A673 (cell line): ENCODE measurements at regions not wholly inside any gene's neighbourhood (a gene's known extent, or its start where the extent isn't known, plus 50 kb on each side); places are given as distances from the start of the nearest gene placed in this dataset.

Experiments
- BruUV-seq: library from RNA; stranded (reverse); fragments of 400-500 nt; replicated peaks from 2 replicates; lab custom pipeline; 2021; lab: Mats Ljungman, UMichigan
- CTCF ChIA-PET: fragments of 300-600 bp; sonication (Branson Sonifier 250); formaldehyde crosslinking; loops from one replicate; lab custom pipeline; 2022; ENCODE audit warnings: antibody characterized with exemption; lab: Charles Lee
- POLR2A ChIA-PET: fragments of 300-600 bp; sonication (Branson Sonifier 250); formaldehyde crosslinking; loops from one replicate; lab custom pipeline; 2022; ENCODE audit warnings: antibody characterized with exemption; ENCODE audit not compliant: low non-redundant PET; lab: Charles Lee
- DNase-seq: peaks from one replicate; pipeline ENCODE4 v3.0.0-alpha.2; 2015; ENCODE audit warnings: low spot score
- H3K27ac ChIP-seq: fragments of 200-600 bp; sonication (generic); 2 replicates; pipeline ENCODE4 v1.5.1; 2016; ENCODE audit warnings: mixed run types, low read depth, mild to moderate bottlenecking, mixed read lengths, antibody characterized with exemption, low read length; ENCODE audit not compliant: poor library complexity, severe bottlenecking
- H3K27me3 ChIP-seq: fragments of 200-600 bp; sonication (generic); replicated peaks from 2 replicates; pipeline ENCODE4 v1.6.1; 2017; ENCODE audit warnings: mixed run types, low read depth, mild to moderate bottlenecking, mixed read lengths, antibody characterized with exemption, low read length; ENCODE audit not compliant: insufficient read depth, poor library complexity
- H3K36me3 ChIP-seq: fragments of 200-600 bp; sonication (generic); 2 replicates; pipeline ENCODE4 v1.6.1; 2016; ENCODE audit warnings: mixed run types, mild to moderate bottlenecking, mixed read lengths, antibody characterized with exemption, low read length; ENCODE audit not compliant: insufficient read depth, poor library complexity, severe bottlenecking
- H3K4me1 ChIP-seq: fragments of 200-600 bp; sonication (generic); 2 replicates; pipeline ENCODE4 v1.6.1; 2017; ENCODE audit warnings: mixed run types, mild to moderate bottlenecking, mixed read lengths, antibody characterized with exemption, low read length; ENCODE audit not compliant: insufficient read depth, poor library complexity, severe bottlenecking
- H3K4me3 ChIP-seq: fragments of 200-600 bp; sonication (generic); 2 replicates; pipeline ENCODE4 v1.5.1; 2016; ENCODE audit warnings: low read depth, mixed run types, mild to moderate bottlenecking, mixed read lengths, low read length; ENCODE audit not compliant: poor library complexity, severe bottlenecking
- H3K9me3 ChIP-seq: fragments of 200-600 bp; sonication (generic); 2 replicates; pipeline ENCODE4 v1.6.1; 2016; ENCODE audit warnings: mixed run types, low read depth, mild to moderate bottlenecking, mixed read lengths, antibody characterized with exemption, low read length; ENCODE audit not compliant: poor library complexity, severe bottlenecking
- CTCF ChIP-seq: fragments of 300-800, 200-600 bp; sonication (generic); conservative IDR thresholded peaks from 2 replicates; pipeline ENCODE4 v1.5.1; 2017; ENCODE audit warnings: low read depth, mild to moderate bottlenecking, antibody characterized with exemption, low read length, moderate library complexity, mixed read lengths
- EZH2 ChIP-seq: fragments of 200-600 bp; sonication (generic); IDR thresholded peaks from 2 replicates; pipeline ENCODE4 v1.6.1; 2017; ENCODE audit warnings: borderline replicate concordance, low read depth, mild to moderate bottlenecking, mixed read lengths, antibody characterized with exemption, low read length; ENCODE audit not compliant: poor library complexity, severe bottlenecking
- intact Hi-C: fragments of 100-400 bp; cut with micrococcal nuclease; formaldehyde crosslinking; loops from one replicate; pipeline ENCODE4 v1.10.0; 2022; ENCODE audit not compliant: unreplicated experiment

GRCh38 chr3:158908187-158908734 lies 106.4 kb downstream of the MFSD1 start:
- CTCF ChIA-PET, result no interaction called here

GRCh38 chr3:158909870-158910269 lies 108.0 kb downstream of the MFSD1 start:
- Histone ChIP-seq H3K27me3 (peaks cover under 1% of the 10 kb centered on the region), H3K4me3 (no peak overlapping the region), H3K27ac (no peak overlapping the region), H3K36me3 (no peaks in the 10 kb centered on the region), H3K9me3 (no peaks in the 10 kb centered on the region), H3K4me1 (no peaks in the 10 kb centered on the region)
- ChIA-PET CTCF (no interaction called here), POLR2A (no interaction called here)
- no peak for DNase-seq
- no peak for TF ChIP-seq CTCF
- TF ChIP-seq EZH2, result no peak
- intact Hi-C loops, result no loop called here
- BruUV-seq, result no TSS peak

More at GRCh38 chr3:158908187-158908734, 106.4 kb downstream of the MFSD1 start:
- BruUV-seq, result no TSS peak
- POLR2A ChIA-PET, result interaction anchor here (0.7 kb wide), 1 partner anchor 354 kb away, joined by 3 read pairs; no protein-coding TSS in a partner anchor
- TF ChIP-seq EZH2, result no peak
- TF ChIP-seq CTCF, result no peak
- Histone ChIP-seq H3K9me3 (no peaks in the 10 kb centered on the region), H3K36me3 (no peaks in the 10 kb centered on the region), H3K4me1 (no peaks in the 10 kb centered on the region), H3K27ac (no peak overlapping the region), H3K4me3 (no peak overlapping the region), H3K27me3 (peaks cover 6% of the 10 kb centered on the region)
- intact Hi-C loops, result no loop called here
- no peak for DNase-seq

- TF ChIP-seq CTCF, result no peak
- no peak overlapping the region for H3K4me3 ChIP-seq
- no peak for DNase-seq
- ChIA-PET CTCF (no interaction called here), POLR2A (no interaction called here)
- no peaks in the 10 kb centered on the region for H3K9me3 ChIP-seq
- H3K4me1 ChIP-seq, result no peaks in the 10 kb centered on the region
- intact Hi-C loops, result no loop called here
- BruUV-seq, result no TSS peak
- peaks cover 5% of the 10 kb centered on the region for H3K27me3 ChIP-seq
- H3K27ac ChIP-seq, result no peak overlapping the region
- H3K36me3 ChIP-seq, result no peaks in the 10 kb centered on the region
Measured at GRCh38 chr3:158911586-158911985, 109.7 kb downstream of the MFSD1 start.
